OCI-LY1 (cell line): ENCODE measurements at regions not wholly inside any gene's neighbourhood (a gene's known extent, or its start where the extent isn't known, plus 50 kb on each side); places are given as distances from the start of the nearest gene placed in this dataset.

Experiments
- H2AFZ ChIP-seq: fragments of 200-600 bp; sonication (generic), shearing (Covaris generic); 2 replicates; pipeline ENCODE4 v1.6.0; 2014; ENCODE audit warnings: antibody characterized with exemption, mild to moderate bottlenecking, low read length
- H3F3A ChIP-seq: fragments of 200-600 bp; sonication (generic), shearing (Covaris generic); 2 replicates; pipeline ENCODE4 v1.6.0; 2014; ENCODE audit warnings: mild to moderate bottlenecking, antibody characterized with exemption, low read length, moderate library complexity; ENCODE audit not compliant: insufficient read depth
- H3K27ac ChIP-seq: fragments of 200-600 bp; sonication (generic); 2 replicates; pipeline ENCODE4 v1.5.1; 2014; ENCODE audit warnings: low read length, mixed run types, mild to moderate bottlenecking, low read depth; ENCODE audit not compliant: poor library complexity, severe bottlenecking
- H3K27me3 ChIP-seq: fragments of 200-600 bp; sonication (generic); 2 replicates; pipeline ENCODE4 v1.6.0; 2014; ENCODE audit warnings: antibody characterized with exemption, mild to moderate bottlenecking, low read length, moderate library complexity; ENCODE audit not compliant: insufficient read depth
- H3K36me3 ChIP-seq: fragments of 200-600 bp; sonication (generic); 2 replicates; pipeline ENCODE4 v1.6.1; 2014; ENCODE audit warnings: mild to moderate bottlenecking, antibody characterized with exemption, low read length, moderate library complexity, mixed read lengths; ENCODE audit not compliant: insufficient read depth
- H3K4me1 ChIP-seq: fragments of 200-600 bp; sonication (generic); 2 replicates; pipeline ENCODE4 v1.5.1; 2014; ENCODE audit warnings: mild to moderate bottlenecking, low read length, moderate library complexity; ENCODE audit not compliant: insufficient read depth, severe bottlenecking
- H3K4me2 ChIP-seq: fragments of 200-600 bp; sonication (generic), shearing (Covaris generic); 2 replicates; pipeline ENCODE4 v1.6.1; 2014; ENCODE audit warnings: low read length
- H3K4me3 ChIP-seq: fragments of 200-600 bp; sonication (generic); 2 replicates; pipeline ENCODE4 v1.5.1; 2014; ENCODE audit warnings: low read length, low read depth, mild to moderate bottlenecking, mixed read lengths; ENCODE audit not compliant: poor library complexity, severe bottlenecking
- H3K79me2 ChIP-seq: fragments of 200-600 bp; shearing (Covaris generic); 2 replicates; pipeline ENCODE4 v1.6.1; 2016; ENCODE audit warnings: mixed run types, low read length, mixed read lengths; ENCODE audit not compliant: insufficient read depth
- H3K9ac ChIP-seq: fragments of 200-600 bp; sonication (generic), shearing (Covaris generic); 2 replicates; pipeline ENCODE4 v1.6.1; 2014; ENCODE audit warnings: mild to moderate bottlenecking, low read length, mixed read lengths
- H3K9me2 ChIP-seq: fragments of 200-600 bp; sonication (generic), shearing (Covaris generic); 2 replicates; pipeline ENCODE4 v1.6.1; 2014; ENCODE audit warnings: low read depth, mild to moderate bottlenecking, low read length, mixed read lengths
- H3K9me3 ChIP-seq: fragments of 200-600 bp; shearing (Covaris generic); 2 replicates; pipeline ENCODE4 v1.6.1; 2014; ENCODE audit warnings: low read length, mixed read lengths
- H4K20me1 ChIP-seq: fragments of 200-600 bp; sonication (generic), shearing (Covaris generic); 2 replicates; pipeline ENCODE4 v1.6.0; 2016; ENCODE audit warnings: mild to moderate bottlenecking, low read length; ENCODE audit not compliant: insufficient read depth
- EZH2 ChIP-seq: fragments of 200-600 bp; sonication (generic), shearing (Covaris generic); IDR thresholded peaks from 2 replicates; pipeline ENCODE4 v1.8.0; 2017; ENCODE audit warnings: borderline replicate concordance, mixed run types, mild to moderate bottlenecking, antibody characterized with exemption, low read length, moderate library complexity, mixed read lengths
- TF ChIP-seq, protein P1 (sequence below): fragments of 200-600 bp; sonication (generic), shearing (Covaris generic); IDR thresholded peaks from 2 replicates; pipeline ENCODE4 v1.5.1; 2017; ENCODE audit warnings: mild to moderate bottlenecking, antibody characterized with exemption, low read length, moderate library complexity, mixed read lengths

GRCh38 chr7:16320099-16320660, 101.2 kb downstream of the CRPPA start:
- H3K27me3 ChIP-seq = no peaks in the 10 kb centered on the region
- no peak overlapping the region for H3K4me2 ChIP-seq
- no peaks in the 10 kb centered on the region for H4K20me1 ChIP-seq
- H3K4me3 ChIP-seq = no peak overlapping the region
- no peaks in the 10 kb centered on the region for H3K4me1 ChIP-seq
- no peaks in the 10 kb centered on the region for H3K36me3 ChIP-seq
- H3K9me3 ChIP-seq = no peaks in the 10 kb centered on the region
- no peaks in the 10 kb centered on the region for H3F3A ChIP-seq
- no peaks in the 10 kb centered on the region for H3K9me2 ChIP-seq
- TF ChIP-seq, protein P1, sequence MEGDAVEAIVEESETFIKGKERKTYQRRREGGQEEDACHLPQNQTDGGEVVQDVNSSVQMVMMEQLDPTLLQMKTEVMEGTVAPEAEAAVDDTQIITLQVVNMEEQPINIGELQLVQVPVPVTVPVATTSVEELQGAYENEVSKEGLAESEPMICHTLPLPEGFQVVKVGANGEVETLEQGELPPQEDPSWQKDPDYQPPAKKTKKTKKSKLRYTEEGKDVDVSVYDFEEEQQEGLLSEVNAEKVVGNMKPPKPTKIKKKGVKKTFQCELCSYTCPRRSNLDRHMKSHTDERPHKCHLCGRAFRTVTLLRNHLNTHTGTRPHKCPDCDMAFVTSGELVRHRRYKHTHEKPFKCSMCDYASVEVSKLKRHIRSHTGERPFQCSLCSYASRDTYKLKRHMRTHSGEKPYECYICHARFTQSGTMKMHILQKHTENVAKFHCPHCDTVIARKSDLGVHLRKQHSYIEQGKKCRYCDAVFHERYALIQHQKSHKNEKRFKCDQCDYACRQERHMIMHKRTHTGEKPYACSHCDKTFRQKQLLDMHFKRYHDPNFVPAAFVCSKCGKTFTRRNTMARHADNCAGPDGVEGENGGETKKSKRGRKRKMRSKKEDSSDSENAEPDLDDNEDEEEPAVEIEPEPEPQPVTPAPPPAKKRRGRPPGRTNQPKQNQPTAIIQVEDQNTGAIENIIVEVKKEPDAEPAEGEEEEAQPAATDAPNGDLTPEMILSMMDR = no peak
- no peak for TF ChIP-seq EZH2
- H3K27ac ChIP-seq = no peak overlapping the region
- no peak overlapping the region for H2AFZ ChIP-seq
- no peak overlapping the region for H3K9ac ChIP-seq
- no peaks in the 10 kb centered on the region for H3K79me2 ChIP-seq

GRCh38 chr7:16318989-16319915, 102.1 kb downstream of the CRPPA start:
- H3K4me2 ChIP-seq = no peak overlapping the region
- H3K9me3 ChIP-seq = no peaks in the 10 kb centered on the region
- no peak overlapping the region for H3K9ac ChIP-seq
- H3K27me3 ChIP-seq = no peaks in the 10 kb centered on the region
- no peak overlapping the region for H3K4me3 ChIP-seq
- no peaks in the 10 kb centered on the region for H3K36me3 ChIP-seq
- H3K9me2 ChIP-seq = no peaks in the 10 kb centered on the region
- H4K20me1 ChIP-seq = no peaks in the 10 kb centered on the region
- no peaks in the 10 kb centered on the region for H3K79me2 ChIP-seq
- no peaks in the 10 kb centered on the region for H3K4me1 ChIP-seq
- H2AFZ ChIP-seq = no peak overlapping the region
- H3F3A ChIP-seq = no peaks in the 10 kb centered on the region
- no peak for TF ChIP-seq EZH2
- TF ChIP-seq, protein P1 = no peak
- H3K27ac ChIP-seq = no peak overlapping the region

- Histone ChIP-seq H4K20me1 (no peaks in the 10 kb centered on the region), H2AFZ (no peak overlapping the region), H3K36me3 (no peaks in the 10 kb centered on the region), H3K9me2 (no peaks in the 10 kb centered on the region), H3K27ac (no peak overlapping the region), H3K4me3 (no peak overlapping the region), H3K9ac (no peak overlapping the region), H3K4me1 (no peaks in the 10 kb centered on the region), H3K9me3 (no peaks in the 10 kb centered on the region), H3K27me3 (no peaks in the 10 kb centered on the region), H3F3A (no peaks in the 10 kb centered on the region), H3K79me2 (no peaks in the 10 kb centered on the region), H3K4me2 (no peak overlapping the region)
- TF ChIP-seq, protein P1 = no peak
- no peak for TF ChIP-seq EZH2
Observed at GRCh38 chr7:16318463-16318862, 102.9 kb downstream of the CRPPA start.
